ENCODE measurements at regions not wholly inside any gene's neighbourhood (a gene's known extent, or its start where the extent isn't known, plus 50 kb on each side); places are given as distances from the start of the nearest gene placed in this dataset.

DNA sequence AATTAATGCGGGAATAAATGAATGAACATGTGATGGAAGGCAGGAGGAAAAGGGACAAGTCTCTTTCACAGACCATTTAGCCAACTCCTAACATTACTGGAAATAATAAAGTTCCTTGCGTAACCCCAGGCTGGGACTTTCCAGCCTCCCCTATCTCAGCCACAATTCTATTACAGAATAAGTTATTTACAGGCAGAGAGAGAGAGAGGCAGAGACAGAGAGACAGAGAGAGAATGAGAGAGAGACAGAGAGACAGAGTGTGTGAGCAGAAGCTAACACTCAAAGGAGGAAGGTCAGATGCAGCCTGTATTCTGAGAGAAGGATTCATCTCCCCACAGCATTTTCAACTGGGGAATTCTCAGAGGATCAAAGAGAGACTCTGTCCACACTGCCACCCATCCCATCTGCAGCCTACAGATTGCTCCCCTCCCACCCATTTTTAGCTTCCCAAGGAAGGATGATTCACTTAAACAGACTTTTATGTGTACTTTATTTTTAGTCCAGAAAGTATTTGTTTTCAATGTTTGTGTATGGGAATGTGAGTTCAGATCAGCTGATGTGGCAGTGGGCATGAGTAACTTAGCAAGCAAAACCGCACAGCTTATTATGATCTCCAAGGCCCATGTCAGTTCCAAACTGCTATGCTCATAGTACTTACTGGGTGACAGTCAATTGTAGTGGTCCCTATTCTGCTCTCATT lies 165.7 kb downstream of the CAND1 start:
- TF ChIP-seq POLR2A (IDR thresholded peaks at IDR 0.05; ENCODE audit: low read depth, low read length): no peak
- FAIRE-seq (peak; percentile 20), DNase-seq (ENCODE audit: insufficient read length, low spot score) (peak; percentile 33)

DNA sequence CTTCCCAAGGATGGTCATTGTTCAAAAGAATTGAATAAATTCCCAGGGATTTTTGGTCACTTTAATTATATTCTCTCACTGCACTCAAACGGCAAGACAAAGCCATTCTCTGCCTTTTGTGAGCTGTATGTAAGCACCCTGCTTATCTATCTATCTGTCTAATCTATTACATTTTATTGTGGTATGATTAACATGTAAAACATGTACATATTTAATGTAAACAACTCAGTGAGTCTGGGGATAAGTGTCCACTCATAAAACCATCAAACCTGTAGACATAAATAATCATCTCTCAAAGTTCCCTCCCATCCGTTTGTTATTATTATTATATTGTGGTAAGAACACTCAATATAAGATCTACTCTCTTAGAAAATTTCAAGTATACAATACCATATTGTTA lies 167.1 kb downstream of the CAND1 start:
- no peak for TF ChIP-seq POLR2A (IDR thresholded peaks at IDR 0.05; ENCODE audit: low read depth, low read length)
- no peak for FAIRE-seq
- no peak for DNase-seq (ENCODE audit: insufficient read length, low spot score)

DNA sequence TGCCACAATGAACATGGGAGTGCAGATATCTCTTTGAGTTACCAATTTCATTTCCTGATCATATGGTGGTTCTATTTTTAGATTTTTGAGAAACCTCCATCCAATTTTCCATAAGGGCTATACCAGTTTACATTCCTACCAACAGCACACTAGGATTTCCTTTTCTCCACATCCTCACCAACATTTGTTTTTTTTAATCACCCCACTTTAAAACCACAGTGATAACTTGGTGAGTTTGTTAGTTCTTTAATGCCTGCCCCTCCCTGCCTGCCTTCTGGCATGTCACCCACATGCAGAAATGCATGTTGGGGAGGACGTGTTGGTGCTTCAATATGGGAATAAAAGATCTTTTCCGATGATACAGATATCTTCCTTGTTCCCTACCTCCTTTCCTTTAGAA lies 167.9 kb downstream of the CAND1 start:
- DNase-seq (ENCODE audit: insufficient read length, low spot score) (no peak), FAIRE-seq (no peak)
- no peak for TF ChIP-seq POLR2A (IDR thresholded peaks at IDR 0.05; ENCODE audit: low read depth, low read length)

DNA sequence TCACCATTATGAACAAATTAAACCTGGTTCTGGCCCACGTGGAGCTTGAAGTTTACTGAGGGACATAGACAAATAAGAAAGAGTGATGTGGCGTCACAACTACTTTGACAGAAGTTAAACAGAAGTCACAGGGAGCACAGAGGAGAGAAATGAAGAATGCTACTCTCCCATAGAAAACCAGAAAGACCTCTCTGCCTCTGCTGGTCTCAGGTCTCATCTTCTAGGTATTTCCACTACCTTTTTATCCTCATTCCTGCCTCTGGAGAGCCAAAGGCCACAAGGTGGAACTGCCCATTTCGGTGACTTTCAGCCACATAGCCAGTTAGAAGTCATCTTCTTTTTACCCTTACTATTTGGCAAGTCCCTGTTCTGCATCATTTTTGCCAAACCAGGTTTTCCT lies 170.5 kb downstream of the CAND1 start:
- FAIRE-seq (no peak), DNase-seq (ENCODE audit: insufficient read length, low spot score) (no peak)
- TF ChIP-seq POLR2A (IDR thresholded peaks at IDR 0.05; ENCODE audit: low read depth, low read length): no peak

DNA sequence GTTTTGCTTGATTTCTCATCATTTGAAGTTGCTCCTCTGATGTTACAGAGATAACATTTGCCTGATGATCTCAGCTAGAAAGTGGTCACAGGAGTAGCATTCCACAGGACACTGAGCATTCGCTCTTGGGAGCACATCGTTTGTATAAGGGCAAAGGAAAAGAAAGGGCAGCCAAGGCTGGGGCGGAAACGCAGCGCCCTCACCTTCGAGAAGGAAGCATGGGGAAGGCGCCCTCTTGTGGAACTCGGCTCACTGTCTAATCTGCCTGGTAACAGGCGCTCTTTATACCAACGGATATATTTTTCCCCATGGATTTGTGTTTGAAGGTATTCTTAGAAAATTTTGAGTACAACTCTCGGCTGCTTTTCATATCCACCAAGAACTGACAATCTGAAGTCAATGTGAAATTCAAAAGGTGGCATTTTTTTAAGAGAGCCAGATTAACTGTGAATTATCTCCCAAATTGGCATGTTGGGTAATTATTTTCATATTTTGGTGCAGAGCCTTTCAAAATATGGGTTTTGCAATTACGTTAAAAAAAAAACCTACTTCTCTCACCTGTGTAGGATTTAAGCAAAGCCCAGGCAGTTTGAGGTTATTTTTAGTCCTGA lies 172.7 kb downstream of the CAND1 start:
- DNase-seq (ENCODE audit: insufficient read length, low spot score) (peak; percentile 48), FAIRE-seq (peak; percentile 83)
- TF ChIP-seq POLR2A (IDR thresholded peaks at IDR 0.05; ENCODE audit: low read depth, low read length): no peak

DNA sequence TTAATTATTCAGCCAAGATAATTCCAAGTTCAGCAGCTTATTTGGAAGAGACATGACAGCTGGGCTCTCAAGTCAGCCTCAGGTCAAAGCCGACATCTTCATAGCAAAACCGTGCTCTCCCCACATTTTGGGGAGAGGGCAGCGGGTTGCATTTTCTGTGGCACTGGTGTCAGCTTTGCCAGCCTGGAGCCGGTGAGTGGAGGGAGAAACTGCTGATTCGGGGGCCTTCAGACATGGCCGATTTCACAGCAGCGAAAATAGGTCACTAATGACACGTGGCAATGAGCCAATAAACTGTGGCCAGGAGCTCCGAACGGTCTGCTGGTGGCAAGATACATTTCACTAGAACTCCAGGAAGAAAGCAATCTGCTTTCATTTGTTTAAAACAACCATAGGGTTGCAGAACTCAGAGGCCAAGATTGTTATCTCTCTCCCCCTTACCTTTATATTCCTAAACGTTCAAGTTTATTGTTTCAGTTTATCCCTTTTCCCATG lies 173.2 kb downstream of the CAND1 start:
- FAIRE-seq (no peak), DNase-seq (ENCODE audit: insufficient read length, low spot score) (no peak)
- no peak for TF ChIP-seq POLR2A (IDR thresholded peaks at IDR 0.05; ENCODE audit: low read depth, low read length)

DNA sequence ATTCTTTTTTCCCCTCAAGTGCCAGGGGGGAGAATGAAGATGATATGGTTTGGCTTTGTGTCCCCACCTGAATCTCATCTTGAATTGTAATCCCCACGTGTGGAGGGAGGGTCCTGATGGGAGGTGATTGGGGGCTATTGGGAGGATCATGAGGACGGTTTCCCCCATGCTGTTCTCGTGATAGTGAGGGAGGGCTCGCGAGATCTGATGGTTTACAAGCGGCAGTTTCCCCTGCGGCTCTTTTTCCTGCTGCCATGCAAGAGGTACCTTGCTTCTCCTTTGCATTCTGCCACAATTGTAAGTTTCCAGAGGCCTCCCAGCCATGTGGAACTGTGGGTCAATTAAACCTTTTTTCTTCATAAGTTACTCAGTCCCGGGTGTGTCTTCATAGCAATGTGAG lies 173.7 kb downstream of the CAND1 start:
- DNase-seq (ENCODE audit: insufficient read length, low spot score) (no peak), FAIRE-seq (no peak)
- no peak for TF ChIP-seq POLR2A (IDR thresholded peaks at IDR 0.05; ENCODE audit: low read depth, low read length)

DNA sequence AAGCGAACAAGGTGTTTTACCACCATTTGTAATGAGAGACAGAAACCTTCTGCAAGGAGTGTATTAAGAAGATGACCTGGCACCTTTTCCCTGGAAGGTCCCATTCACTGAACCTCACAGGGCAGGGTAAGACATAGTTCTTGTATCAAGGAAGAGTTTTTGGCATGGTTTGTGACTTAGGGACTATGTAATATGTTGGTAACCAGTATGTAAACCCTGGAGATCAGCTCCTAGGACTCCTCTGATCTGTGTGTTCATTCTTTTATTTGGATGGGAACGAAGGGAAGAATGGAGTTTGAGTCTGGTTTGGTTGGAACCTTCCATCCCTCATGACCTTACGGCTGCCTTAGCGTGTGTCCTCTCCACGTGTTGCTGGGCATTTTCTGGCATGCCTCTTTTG lies 175.4 kb downstream of the CAND1 start:
- TF ChIP-seq POLR2A (IDR thresholded peaks at IDR 0.05; ENCODE audit: low read depth, low read length): no peak
- DNase-seq (ENCODE audit: insufficient read length, low spot score) (no peak), FAIRE-seq (no peak)

DNA sequence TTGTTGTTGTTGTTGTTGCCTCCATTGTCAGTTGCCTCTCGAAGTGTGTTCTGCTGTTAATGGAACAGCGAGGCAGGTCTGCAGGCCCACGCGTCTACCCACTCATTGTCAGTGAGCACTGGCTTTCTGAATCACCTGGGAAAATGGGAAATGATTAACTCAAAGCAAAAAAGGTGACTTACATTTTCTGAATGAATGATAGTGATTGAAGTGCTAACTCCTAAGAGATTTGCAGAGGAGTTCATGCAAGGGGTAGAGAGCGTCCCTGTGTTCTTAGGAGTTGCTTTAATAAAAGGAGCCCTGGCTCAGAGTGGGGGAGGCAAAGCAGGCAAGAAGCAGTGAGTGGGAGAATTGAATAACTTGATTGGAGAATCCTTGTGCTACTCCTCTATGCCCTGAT lies 177.6 kb downstream of the CAND1 start:
- no peak for DNase-seq (ENCODE audit: insufficient read length, low spot score)
- no peak for TF ChIP-seq POLR2A (IDR thresholded peaks at IDR 0.05; ENCODE audit: low read depth, low read length)
- FAIRE-seq: no peak

DNA sequence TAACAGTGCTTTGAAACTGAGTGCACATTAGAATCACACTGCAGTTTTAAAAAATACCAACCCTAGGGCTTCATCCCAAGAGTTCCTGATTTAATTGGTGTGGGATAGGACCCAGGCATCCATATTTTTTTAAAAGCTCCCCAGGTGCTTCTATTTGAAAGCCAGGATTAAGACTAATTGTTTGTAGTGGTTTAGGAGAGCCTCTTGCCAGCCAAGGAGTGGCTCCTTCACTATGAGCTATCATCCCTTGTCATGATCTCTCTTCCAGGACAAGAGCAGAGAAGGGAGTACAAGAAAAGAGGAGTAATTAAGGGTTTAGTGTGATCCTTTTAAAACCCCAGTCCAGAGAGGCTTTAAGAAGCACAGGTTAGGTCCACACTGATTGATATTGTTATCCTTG lies 178.0 kb downstream of the CAND1 start:
- TF ChIP-seq POLR2A (IDR thresholded peaks at IDR 0.05; ENCODE audit: low read depth, low read length): no peak
- no peak for FAIRE-seq
- DNase-seq (ENCODE audit: insufficient read length, low spot score): no peak

DNA sequence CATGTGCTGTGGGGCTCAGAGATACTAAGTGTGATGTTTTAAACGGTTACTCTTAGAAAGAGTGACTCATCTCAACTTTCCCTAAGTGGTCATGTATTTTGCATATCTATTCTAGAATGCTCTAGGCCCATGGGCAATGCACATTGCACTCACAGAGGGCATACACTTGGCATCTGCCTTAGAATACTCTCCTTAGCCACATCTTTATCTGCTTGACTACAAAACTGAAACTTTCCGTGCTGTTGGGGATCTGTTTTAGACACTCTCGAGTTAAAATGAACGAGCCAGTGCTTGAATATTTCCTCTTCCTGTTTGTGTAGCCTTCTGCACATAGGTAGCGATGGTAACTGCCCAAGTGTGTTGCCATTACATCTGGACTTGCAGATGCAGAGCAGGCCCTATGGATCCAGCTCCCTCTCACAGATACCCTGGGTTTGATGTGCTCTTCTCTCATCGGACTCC lies 180.5 kb downstream of the CAND1 start:
- no peak for TF ChIP-seq POLR2A (IDR thresholded peaks at IDR 0.05; ENCODE audit: low read depth, low read length)
- DNase-seq (ENCODE audit: insufficient read length, low spot score) (no peak), FAIRE-seq (no peak)

DNA sequence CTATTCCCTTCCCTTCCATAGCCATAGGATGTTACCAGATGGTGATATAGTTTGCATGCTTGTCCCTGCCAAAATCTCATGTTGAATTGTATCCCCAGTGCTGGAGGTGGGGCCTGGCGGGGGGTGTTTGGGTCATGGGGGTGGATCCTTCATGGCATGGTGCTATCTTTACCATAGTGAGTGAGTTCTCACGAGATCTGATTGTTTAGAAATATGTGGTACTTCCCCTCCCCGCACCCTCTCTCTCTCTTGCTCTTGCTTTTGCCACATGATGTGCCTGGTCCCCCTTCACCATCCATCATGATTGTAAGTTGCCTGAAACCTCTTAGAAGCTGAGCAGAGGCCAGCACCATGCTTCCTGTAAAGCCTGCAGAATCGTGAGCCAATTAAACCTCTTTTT lies 181.3 kb downstream of the CAND1 start:
- DNase-seq (ENCODE audit: insufficient read length, low spot score) (no peak), FAIRE-seq (no peak)
- TF ChIP-seq POLR2A (IDR thresholded peaks at IDR 0.05; ENCODE audit: low read depth, low read length): no peak

DNA sequence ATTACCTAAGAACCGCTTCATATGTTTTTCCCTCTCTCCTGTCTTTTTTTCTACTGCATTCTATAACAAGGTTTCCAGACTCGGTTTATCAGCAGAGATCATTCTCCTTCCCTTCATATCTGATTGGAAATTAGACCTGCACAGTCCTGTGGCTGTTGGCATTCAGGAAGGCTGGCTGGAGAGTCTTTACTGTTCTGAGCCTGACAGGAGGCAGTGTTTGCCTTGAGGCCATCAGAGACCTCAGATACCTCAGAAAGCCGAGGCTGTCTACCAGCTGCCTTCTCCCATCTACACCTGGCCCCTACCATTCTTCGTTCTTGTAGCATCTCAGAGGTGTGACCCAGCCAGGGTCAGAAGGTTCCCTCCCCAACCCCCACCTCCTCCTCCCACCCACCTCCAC lies 182.0 kb downstream of the CAND1 start:
- TF ChIP-seq POLR2A (IDR thresholded peaks at IDR 0.05; ENCODE audit: low read depth, low read length): no peak
- no peak for DNase-seq (ENCODE audit: insufficient read length, low spot score)
- FAIRE-seq: no peak

DNA sequence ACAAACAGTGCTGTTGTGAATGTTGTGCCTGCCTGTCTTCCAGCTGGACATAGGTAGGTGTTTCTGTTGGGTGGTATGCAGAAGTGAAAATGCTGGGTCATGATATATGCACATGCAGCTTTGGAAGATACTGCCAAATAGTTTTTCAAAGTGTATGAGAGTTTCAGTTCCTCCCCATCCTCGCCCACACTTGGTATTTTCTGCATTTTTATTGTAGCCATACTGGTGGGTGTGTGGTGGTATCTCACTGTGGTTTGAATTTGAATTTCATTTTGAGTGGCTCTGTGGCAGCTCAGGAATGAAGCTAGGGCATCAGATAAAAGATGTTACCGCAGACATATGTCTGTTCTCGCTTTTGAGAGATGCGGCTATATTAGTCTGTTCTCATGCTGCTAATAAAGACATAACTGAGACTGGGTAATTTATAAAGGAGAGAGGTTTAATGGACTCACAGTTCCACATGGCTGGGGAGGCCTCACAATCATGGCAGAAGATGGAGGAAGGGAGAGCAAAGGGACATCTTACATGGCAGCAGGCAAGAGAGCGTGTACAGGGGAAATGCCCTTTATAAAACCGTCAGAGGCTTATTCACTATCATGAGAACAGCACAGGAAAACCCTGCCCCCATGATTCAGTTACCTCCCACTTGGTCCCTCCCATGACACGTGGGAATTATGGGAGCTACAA lies 183.1 kb downstream of the CAND1 start:
- DNase-seq (ENCODE audit: insufficient read length, low spot score) (no peak), FAIRE-seq (no peak)
- no peak for TF ChIP-seq POLR2A (IDR thresholded peaks at IDR 0.05; ENCODE audit: low read depth, low read length)

DNA sequence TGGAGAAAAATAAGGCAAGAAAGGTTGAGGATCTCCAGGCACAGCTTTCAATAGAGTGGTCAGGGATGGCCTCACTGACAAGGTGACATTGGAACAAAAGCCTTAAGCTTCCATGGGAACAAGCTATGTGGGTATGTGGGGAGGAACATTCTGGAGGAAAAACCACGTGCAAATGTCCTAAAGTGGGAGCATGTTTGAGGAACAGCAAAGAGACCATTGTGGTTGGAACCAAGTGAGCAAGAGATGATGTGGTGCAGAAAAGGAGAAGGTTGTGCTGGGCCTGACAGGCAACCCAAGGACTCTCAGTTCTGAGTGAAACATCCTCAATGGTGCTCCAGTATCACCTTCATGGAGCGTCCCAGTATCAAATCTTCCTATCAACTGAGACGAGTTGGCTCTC lies 184.0 kb downstream of the CAND1 start:
- no peak for FAIRE-seq
- no peak for DNase-seq (ENCODE audit: insufficient read length, low spot score)
- TF ChIP-seq POLR2A (IDR thresholded peaks at IDR 0.05; ENCODE audit: low read depth, low read length): no peak
